Embryonic facial prominence (tissue), 1 donor: ENCODE measurements at regions not wholly inside any gene's neighbourhood (a gene's known extent, or its start where the extent isn't known, plus 50 kb on each side); places are given as distances from the start of the nearest gene placed in this dataset.
"Not testable (repeated sequence)": the region's sequence is repeated elsewhere in the genome, so short reads cannot be mapped to it uniquely, and the experiment has no call there.

Experiments used
- DNase-seq: peaks from one replicate; pipeline ENCODE4 v3.0.0-alpha.2; 2016; ENCODE audit errors: extremely low spot score

DNA sequence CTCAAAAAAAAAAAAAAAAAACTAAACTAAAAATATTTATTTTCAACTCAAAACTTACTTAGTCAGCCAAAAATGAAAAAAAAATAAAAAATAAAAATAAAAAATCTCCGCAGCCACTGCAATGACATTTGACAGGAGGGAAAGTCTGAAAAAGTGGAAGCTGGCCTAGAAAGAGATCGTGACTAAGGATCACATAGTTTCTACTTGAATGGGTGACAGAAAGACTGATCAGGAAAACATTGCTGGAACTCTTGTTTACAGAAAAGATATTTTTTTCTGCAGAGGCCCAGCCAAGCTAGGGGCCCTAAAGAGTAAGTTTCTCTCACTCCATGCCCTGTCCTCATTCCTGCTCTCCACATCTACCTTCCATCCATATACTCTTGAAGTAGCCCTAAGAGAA, 92.8 kb upstream of the KCND2 start:
- DNase-seq, result no peak

DNA sequence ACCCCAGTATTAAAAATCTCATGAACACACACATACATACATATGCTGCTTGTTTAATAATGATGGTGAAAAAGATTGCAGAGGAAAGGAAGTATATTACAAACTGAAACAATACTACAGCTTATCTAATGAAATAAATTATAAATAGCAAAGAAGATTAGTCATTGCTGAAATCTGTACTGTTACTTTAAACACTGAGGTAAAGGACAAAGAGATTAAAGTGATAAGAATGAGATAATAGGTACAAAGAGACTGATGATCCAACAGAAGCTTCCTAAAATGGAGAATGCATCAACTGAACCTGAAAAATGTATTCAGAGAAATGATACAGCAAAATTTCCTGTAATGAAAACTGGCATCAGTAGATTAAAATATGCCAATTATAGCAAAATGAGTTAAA, 91.5 kb upstream of the KCND2 start:
- DNase-seq, result no peak

DNA sequence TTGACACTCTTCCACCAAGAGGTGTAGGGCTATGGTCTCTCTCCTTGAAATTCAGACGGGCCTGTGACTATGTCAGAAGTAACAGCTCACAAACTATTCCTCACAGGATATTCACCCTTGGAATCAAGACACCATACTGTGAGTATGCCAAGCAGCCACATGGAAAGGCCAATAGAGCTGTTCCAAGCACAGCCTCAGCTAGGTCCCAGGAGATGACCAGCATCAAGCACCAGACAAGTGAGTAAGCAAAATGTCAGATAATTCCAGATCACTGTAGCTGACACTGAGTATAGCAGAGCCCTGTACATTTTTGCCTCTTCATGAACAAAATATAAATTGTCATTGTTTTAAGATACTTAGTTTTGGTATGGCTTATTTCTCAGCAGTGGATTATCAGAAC, 88.1 kb upstream of the KCND2 start:
- DNase-seq, result no peak

DNA sequence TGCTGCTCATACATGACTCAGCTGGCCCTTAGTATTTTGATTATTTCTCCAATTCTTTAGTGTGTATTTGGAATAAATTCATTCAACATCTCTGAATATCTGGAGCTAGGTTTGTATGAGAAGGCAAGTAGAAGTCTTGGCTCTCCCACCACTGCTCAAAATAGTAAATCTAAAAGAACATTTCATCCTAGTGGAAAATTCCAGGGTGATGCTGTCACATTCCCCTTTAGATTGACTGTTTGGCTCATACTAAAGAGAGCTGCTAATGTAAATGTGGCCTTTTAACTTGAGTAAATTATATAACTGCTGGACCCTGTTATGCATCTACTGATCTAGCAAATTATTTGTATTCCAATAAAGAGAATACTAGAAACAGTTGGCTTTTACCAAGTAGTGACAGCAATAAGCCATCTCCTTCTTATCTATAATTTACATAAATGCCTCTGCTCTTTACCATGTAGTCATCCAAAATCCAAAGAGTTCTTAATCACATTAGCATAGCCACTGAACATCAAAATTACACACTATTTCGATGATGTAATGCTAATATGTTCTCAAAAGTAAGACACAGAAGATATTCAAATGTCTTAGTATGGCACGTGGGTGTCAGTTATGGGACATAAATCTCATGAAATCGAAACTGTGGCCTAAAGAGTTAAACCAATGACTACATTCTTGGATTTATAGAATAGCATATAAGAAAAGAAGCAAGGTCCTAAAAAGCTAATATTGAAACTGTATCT, 86.9 kb upstream of the KCND2 start:
- DNase-seq, result no peak

DNA sequence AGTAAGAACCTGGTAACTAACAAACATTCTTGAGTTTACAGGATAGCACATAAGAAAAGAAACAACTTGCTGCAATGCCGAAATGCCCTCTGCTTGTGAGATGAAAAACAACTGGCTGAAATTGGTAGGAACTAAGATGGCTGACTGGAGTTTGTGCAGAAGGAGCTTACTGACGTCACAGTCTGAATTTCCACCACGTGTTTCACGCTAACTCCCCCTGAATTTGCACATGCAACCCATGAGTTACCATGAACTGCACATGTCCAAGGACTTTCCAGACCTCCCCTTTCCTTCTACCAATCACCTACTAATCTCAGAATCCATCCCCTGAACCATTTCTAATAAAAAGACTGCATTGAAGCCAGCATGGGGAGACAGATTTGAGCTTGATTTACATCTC, 86.3 kb upstream of the KCND2 start:
- no peak for DNase-seq

DNA sequence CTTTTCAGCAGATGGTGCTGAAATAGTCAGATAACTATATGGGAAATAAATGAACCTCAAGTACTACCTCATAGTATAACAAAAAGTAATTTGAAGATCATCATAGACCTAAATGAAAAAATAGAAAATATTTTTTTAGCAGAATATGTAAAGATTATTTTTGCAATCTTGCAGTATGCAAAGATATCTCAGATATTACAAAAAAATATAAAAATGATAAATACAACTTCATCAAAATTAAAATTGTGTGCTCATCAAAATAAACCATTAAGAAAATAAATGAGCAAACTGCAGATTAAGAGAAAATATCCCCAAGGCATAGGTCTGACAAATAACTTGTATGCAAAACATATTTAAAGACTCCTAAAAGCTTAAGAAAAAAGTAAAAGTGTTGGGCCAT, 83.4 kb upstream of the KCND2 start:
- DNase-seq, result no peak

DNA sequence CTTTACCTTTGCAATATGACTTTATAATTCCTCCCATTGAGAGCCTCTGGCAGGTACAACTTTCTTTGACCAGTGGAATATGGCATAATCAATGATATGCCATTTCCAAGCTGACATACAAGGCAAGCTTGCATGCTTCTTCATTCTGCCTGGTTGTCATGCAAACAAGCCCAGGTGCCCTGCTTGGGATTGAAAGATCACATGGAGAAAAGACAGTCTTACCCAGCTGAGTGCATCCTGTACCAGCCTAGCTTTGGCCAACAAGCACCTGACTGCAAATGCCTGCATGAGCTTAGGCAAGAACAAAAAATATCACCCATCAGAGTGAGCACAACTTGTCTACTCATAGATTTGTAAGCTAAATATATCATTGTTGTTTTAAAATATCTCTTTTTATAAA, 82.9 kb upstream of the KCND2 start:
- no peak for DNase-seq

DNA sequence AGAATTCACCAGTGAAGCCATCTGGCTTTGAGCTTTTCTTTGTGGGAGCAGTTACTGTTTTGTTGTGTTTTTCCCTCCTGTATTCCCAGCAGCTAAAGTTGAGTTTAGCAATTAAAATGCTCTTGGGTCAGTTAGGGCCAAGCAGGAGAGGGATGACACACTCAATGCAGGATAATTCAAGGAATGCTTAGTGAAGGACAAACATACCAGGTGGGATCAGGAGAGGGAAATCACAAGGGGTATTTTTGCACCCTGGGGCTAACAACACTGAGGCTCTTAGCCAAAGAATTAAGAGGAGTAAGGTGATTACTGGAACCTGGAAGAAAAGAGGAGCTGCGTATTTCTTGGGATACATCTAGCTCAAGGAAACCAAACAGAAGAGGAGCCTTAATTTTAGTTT, 82.4 kb upstream of the KCND2 start:
- DNase-seq, result no peak

DNA sequence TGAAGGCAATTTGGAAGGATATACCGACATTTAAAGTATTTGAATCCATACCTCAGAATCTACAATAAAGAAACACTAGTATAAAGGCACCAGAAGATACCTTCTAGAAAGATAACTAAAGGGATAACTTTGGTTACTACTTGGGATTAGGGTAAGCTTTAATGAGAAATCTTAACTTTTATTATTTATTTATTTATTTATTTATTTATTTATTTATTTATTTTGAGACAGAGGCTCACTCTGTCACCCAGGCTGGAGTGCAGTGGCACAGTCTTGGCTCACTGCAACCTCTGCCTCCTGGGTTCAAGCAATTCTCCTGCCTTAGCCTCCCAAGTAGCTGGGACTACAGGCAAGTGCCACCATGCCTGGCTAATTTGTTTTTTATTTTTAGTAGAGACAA, 81.6 kb upstream of the KCND2 start:
- not testable (repeated sequence) for DNase-seq

DNA sequence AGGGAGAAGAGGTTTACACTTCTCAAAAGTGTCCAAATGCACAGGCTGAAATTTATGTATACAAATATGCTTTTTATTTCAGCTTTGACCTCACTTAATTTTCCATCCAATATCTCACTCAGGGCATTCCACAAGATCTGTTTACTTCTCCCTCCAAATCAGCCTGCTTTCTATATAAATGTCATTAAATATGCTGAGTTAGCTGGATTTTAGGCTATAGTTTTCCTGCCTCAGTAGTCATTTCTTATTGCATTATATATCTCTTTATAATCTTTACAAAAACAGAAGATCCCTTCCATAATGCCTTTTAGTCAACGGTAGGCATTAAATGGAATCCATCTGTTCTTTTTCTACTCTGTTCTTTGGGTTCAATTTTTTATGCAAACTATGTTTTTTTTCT, 71.7 kb upstream of the KCND2 start:
- DNase-seq, result no peak

DNA sequence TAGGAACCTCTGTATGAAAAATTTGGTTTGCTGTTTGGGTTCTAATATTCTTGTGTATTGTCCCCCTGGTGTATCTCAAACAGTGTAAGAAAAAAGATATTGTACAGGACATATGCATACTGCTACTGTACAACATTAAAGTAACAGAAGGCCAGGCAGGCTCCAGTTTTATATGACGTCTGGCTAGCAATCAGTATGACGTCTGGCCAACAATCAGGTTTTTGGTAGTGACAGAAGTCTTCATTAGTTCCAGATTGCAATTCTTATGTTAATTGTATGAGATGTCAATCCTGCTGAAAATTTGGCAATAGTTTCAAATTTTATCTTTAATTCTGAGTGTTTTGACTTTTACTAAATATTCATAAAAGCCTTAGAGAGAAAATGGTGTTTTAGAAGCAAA, 67.9 kb upstream of the KCND2 start:
- no peak for DNase-seq

DNA sequence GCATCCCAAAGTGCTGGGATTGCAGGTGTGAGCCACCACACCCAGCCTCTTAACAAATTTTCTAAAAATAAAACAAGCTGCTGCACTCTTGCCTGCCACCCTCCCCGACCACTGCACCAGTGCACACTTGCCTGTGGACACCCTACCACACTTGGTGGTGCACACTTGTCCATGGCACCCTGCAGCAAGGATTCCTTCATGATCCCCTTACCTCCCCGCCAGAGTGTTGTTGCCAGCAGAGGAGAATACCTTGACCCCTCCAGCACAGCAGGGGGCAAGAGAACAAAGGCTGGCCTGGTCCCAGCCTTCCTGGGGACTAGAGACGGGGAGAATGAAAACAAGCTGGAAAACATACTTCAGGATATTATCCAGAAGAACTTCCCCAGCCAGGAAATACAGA, 65.9 kb upstream of the KCND2 start:
- no peak for DNase-seq

DNA sequence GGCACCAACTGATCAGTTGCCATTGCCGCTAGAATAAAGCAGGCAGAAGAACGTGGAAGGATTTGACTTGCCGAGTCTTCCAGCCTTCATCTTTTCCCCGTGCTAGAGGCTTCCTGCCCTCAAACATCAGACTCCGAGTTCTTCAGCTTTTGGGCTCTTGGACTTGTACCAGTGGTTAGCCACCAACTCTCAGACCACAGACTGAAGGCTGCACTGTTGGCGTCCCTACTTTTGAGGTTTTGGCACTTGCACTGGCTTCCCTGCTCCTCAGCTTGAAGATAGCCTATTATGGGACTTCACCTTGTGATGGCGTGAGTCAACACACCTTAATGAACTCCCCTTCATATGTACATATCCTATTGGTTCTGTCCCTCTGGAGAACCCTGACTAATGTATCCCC, 57.3 kb upstream of the KCND2 start:
- no peak for DNase-seq

DNA sequence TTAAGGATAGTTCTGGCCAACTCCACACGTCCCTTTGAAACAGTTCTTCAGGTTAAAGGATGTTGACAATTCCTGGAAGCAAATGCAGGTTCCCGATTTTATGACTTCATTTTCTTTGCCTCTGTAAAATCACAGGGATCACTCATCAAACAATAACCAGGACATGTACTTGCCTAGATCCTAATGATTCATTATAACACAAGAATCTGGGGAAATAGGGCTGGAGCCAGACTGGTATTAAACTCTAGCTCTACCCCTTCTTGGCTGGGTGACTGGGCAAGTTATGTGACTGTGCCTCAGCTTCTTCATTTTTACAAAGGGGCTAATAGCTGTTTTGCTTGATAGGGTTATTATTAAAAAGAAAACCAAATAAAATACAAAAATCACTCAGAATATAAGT, 56.0 kb upstream of the KCND2 start:
- DNase-seq, result no peak

DNA sequence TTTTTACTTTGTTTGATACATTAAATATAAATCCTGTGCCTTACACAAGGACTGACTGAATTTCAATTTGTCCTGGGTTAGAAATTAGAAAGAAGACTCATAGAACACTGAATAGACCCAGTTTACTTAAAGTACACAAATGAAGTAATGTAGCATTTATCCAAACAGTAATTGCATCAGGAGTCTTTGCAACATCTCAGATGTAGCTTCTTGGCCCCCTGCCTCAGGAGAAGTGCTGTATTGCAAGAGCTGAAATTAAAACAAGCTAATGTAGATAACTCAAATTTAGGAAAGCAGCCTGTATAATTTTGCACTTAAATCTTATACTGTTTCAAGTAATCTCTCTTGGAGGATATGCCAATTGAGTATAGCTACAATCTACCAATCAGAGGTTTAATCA, 54.3 kb upstream of the KCND2 start:
- no peak for DNase-seq

DNA sequence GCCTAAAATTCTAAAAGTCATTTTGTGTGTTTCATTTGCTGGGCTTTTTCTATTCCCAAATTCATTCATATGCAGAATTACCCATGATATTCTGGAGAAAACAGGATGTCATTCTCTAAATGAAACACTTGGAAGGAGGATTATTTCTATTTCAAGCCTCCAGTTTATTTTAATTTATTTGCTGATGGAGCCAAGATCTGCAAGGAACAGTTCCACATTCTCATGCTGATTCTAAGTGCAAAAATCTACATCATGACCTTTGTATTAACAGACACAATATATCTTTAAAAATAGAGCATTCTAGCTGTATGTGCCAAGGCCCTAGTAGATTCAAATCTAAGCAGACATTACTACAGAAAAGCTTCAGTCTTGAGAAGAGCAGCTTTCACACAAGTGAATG, 51.3 kb upstream of the KCND2 start:
- DNase-seq, result no peak
